GM19035 (cell line): ENCODE measurements at regions not wholly inside any gene's neighbourhood (a gene's known extent, or its start where the extent isn't known, plus 50 kb on each side); places are given as distances from the start of the nearest gene placed in this dataset.
A peak's percentile ranks its signal among the peaks of the same experiment; 100 is the strongest.
"Not testable (repeated sequence)": the region's sequence is repeated elsewhere in the genome, so short reads cannot be mapped to it uniquely, and the experiment has no call there.

Experiments used
- ATAC-seq: cut with Tn5 transposase; IDR thresholded peaks from one replicate; pipeline ENCODE4 v1.9.1; 2021; ENCODE audit not compliant: unreplicated experiment

DNA sequence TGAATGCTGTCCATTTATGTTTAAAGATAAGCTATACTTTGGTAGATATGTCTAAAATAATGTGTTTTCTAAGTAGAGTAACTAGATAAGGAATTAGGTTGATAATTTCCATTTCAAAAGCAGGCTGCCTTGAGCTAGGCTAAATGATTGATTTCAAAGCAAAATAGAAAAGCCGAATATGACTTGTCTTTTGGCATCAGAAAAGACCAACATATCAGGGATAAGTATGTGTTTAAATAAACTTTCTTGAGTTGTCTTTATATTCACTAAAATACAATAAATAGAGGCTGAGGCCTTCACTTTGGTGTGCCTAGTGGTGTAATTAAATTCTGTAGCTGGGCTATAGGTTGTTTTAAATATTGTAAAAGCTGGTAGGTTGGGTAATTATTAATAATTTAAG, 569.0 kb downstream of the TAF11L14 start:
- no peak for ATAC-seq

- ATAC-seq = no peak
These were observed 579.4 kb downstream of the TAF11L14 start for GRCh38 chr5:18213666-18214065.

GRCh38 chr5:18216016-18216415, 581.8 kb downstream of the TAF11L14 start:
- ATAC-seq = no peak

DNA sequence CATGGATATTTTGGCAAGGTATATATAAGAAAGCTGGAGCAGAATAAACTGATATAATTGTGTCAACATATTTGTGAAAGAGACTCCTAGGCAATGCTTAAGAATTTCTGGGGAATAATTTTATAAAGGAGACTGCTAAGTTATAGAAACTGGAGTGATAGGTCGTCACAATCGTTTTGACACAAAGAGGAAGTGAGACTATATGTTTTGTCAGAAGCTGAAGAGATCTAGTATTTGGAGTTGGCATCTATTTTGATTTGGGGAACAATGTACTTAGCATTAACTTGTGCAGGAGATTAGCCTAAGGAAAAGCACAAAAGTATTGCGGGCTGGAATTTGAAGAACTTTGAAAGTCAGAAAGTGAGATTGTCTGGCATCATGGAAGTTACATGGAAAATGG, 582.5 kb downstream of the TAF11L14 start:
- no peak for ATAC-seq

- ATAC-seq = no peak
These were observed 585.0 kb downstream of the TAF11L14 start for GRCh38 chr5:18219241-18219640.

DNA sequence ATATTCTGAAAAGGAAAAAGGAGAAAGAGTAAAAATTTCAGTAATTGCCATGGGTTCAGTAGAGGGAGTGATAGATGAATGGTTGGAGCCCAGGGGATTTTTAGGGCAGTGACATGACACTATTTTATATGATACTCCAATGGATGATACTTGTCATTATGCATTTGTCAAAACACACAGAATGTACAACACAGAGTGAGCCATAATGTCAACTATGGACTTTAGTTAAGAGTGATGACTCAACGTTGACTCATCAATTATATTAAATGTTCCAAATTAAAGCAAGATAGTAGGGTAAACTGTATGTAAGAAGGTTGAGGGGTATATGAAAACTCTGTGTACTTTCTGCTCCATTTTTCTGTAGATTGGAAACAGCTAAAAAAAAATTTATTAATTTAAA, 586.4 kb downstream of the TAF11L14 start:
- no peak for ATAC-seq

DNA sequence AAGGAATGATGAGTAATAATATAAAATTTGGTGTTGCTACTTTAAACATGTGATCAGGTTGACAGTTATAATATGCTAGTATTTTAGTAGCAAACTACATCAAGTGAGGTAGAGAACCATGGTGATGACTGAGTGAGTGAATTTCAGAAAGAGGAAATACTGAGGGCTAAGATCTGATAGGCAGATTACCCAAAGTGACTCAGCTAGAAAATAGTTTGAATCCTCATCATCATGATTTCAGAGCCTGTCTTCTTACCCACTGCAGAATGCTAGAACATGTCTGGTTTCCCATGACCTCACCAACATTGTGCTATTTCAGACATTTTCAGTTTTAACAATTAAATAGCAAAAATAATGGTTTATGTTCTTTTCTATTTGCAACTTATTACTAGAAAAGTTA, 602.1 kb downstream of the TAF11L14 start:
- no peak for ATAC-seq

GRCh38 chr5:18238321-18238720, 604.1 kb downstream of the TAF11L14 start:
- ATAC-seq = no peak

DNA sequence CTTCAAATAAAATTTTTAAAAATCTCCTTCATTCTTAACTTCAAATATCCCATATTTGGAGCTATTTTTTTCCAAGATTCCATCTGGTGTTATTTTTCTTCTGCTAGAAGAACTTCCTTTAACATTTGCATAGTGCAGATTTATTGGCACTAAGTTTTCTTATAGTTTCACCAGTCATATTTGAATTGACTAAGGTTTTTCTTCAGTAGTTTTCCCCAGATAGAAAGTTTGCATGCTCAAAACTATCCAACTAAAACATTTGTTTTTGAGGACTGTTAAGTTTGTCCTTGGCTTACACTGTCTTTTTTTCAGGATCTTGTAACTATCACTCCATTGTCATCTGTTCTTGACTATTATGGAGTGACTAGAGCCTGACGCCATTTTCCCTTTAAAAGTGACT, 606.7 kb downstream of the TAF11L14 start:
- ATAC-seq = no peak

GRCh38 chr5:18243846-18244245, 609.6 kb downstream of the TAF11L14 start:
- no peak for ATAC-seq

- ATAC-seq = no peak
These were observed 610.0 kb downstream of the TAF11L14 start for GRCh38 chr5:18244309-18244708.

DNA sequence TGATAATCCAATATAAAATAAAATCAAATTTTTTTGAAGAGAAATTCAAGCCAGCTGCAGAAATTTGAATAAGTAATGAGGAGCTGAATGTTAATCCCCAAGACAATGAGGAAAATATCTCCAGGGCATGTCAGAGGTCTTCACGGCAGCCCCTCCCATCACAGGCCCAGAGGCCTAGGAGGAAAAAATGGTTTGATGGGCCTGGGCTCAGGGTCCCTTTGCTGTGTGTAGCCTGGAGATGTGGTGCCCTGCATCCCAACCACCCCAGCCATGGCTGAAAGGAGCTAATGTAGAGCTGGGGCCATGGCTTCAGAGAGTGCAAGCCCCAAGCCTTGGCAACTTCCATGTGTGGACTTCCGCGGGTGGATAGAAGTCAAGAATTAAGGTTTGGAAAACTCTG, 618.3 kb downstream of the TAF11L14 start:
- no peak for ATAC-seq

DNA sequence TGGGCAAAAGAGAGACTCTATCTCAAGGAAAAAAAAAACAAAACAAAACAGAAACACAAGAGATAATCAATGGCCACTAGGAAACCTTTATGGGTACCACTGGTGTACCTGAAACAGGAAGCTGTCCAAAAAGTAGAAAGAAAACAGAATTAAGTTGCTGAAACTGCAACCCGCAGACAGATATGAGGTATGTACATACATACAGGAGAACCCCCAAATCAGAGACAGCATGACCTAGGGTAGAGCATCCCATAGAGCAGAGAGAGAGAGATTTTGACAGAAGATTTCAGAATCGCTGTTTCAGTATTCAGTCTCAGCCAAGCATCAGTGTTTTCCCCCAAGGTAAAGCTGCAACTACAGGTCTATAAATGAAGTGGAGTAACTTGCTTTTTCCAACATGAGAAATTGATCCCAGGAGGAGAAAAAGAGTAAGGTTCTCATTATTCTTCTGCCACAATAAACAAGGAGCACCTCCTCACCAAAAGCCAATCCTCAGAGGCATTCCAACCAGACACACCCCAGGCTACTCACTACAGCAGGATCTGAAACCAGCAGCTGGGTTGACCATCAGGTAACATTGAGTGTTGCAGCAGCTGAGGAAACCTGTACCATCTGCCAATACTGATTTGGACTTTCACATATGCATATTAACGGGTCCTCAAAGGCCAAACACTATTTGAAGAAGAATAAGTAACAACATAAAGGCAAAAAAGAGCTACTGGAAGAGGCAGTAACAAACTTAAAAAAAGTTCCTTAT, 630.0 kb downstream of the TAF11L14 start:
- ATAC-seq = no peak

GRCh38 chr5:18270635-18271338, 636.5 kb downstream of the TAF11L14 start:
- no peak for ATAC-seq

DNA sequence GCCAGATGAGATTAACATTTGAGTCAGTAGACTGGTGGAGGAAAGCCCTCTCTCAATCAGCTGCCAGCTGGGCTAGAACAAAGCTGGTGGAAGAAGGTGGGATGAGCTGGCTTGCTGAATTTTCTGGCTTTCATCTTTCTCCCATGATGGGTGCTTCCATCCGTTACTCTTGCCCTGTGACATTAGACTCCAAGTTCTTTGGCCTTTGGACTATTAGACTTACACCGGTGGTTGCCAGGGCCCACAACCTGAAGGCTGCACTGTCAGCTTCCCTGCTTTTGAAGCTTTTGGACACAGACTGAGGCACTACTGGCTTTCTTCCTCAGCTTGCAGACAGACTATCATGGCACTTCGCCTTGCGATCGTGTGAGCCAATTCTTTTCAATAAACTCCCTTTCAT, 642.7 kb downstream of the TAF11L14 start:
- no peak for ATAC-seq

GRCh38 chr5:18281947-18282581, 647.8 kb downstream of the TAF11L14 start:
- no peak for ATAC-seq

GRCh38 chr5:18285257-18285656, 651.0 kb downstream of the TAF11L14 start:
- no peak for ATAC-seq

GRCh38 chr5:18292146-18292545, 657.9 kb downstream of the TAF11L14 start:
- ATAC-seq = no peak

DNA sequence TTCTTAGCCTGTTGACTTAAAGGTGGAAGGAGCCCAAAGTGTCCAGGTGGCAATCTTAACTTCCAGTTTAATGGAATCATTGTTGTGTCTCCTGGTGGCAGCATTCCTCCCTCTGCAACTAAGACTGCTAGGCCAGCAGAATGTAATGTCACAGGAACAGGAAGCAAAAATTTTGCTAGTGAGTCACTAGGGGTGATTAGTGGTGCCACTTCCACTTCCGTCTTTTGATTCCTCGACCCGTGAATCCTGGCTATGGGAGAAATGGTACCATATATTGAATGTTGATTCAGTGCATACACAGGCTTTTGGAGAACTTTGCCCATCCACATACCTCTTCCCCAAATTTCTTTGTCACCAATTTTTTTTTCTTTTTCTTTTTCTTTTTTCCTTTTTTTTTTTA, 661.4 kb downstream of the TAF11L14 start:
- ATAC-seq = not testable (repeated sequence)

- no peak for ATAC-seq
These were observed 664.9 kb downstream of the TAF11L14 start for GRCh38 chr5:18299166-18299565.

- ATAC-seq = peak; percentile 79
These were observed 671.1 kb downstream of the TAF11L14 start for GRCh38 chr5:18305288-18305924.

DNA sequence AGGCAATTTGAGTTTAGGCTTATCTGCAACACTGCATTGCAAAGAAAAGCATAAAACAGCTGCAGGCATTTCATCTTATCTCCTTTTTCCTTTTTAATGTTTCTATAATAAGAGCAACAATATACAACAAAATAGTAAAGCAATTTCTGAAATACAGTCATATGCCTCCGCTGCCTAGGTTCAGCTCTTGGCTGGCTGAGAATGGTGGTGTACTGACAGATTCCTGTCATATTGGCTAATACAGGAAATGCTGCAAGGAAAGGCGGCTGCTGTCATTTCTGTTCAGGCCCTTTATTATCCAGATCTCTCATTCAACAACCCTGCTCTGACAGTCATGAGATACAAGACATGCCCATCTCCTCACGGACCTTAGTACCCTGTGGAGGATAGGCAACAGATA, 677.0 kb downstream of the TAF11L14 start:
- ATAC-seq = no peak
